H1 (cell line): ENCODE measurements at regions not wholly inside any gene's neighbourhood (a gene's known extent, or its start where the extent isn't known, plus 50 kb on each side); places are given as distances from the start of the nearest gene placed in this dataset.

Experiments used
- CTCF ChIA-PET: fragments of 300-600 bp; sonication (Branson Sonifier 250); formaldehyde crosslinking; loops from one replicate; lab custom pipeline; 2021; ENCODE audit not compliant: partially characterized antibody; lab: Charles Lee
- POLR2A ChIA-PET: fragments of 300-600 bp; sonication (Branson Sonifier 250); formaldehyde crosslinking; loops from one replicate; lab custom pipeline; 2021; ENCODE audit warnings: inconsistent platforms; ENCODE audit not compliant: partially characterized antibody; lab: Charles Lee
- DNase-seq, 2 experiments: peaks; one replicate each; pipeline versions ENCODE4 v3.0.0 to v3.0.0-alpha.2; 2010 to 2022; ENCODE audit warnings: low spot score in 2 of 2, low read depth in 1 of 2, mixed read lengths in 1 of 2
- FAIRE-seq: peaks from 2 replicates; lab custom pipeline; 2011; peaks lifted over from hg19 to GRCh38; lab: Jason Lieb, UNC
- H2AFZ ChIP-seq: 2 replicates; pipeline ENCODE4 v1.8.1; 2012; ENCODE audit warnings: low read length, inconsistent platforms
- H2AK5ac ChIP-seq: 2 replicates; pipeline ENCODE4 v1.6.1; 2013; ENCODE audit warnings: low read depth, low read length
- H2BK120ac ChIP-seq: replicated peaks from 2 replicates; pipeline ENCODE3; 2013; ENCODE audit warnings: low read depth, low read length, inconsistent platforms
- H2BK12ac ChIP-seq: 2 replicates; pipeline ENCODE4 v1.6.1; 2013; ENCODE audit warnings: low read depth, low read length
- H2BK15ac ChIP-seq: 2 replicates; pipeline ENCODE4 v1.6.1; 2013; ENCODE audit warnings: low read length
- H2BK20ac ChIP-seq: 2 replicates; pipeline ENCODE4 v1.6.1; 2013; ENCODE audit warnings: low read length
- H2BK5ac ChIP-seq: 2 replicates; pipeline ENCODE4 v1.6.1; 2013; ENCODE audit warnings: low read depth, low read length
- H3K14ac ChIP-seq: 2 replicates; pipeline ENCODE4 v1.6.1; 2013; ENCODE audit warnings: inconsistent platforms; ENCODE audit not compliant: insufficient read length
- H3K18ac ChIP-seq: 2 replicates; pipeline ENCODE4 v1.6.1; 2013; ENCODE audit warnings: low read length; ENCODE audit errors: extremely low read depth
- H3K23ac ChIP-seq: 2 replicates; pipeline ENCODE4 v1.6.1; 2013; ENCODE audit warnings: inconsistent platforms; ENCODE audit not compliant: insufficient read length
- H3K23me2 ChIP-seq: 2 replicates; pipeline ENCODE4 v1.6.1; 2013; ENCODE audit warnings: low read depth, low read length
- H3K27ac ChIP-seq: 2 replicates; pipeline ENCODE4 v1.6.1; 2011; ENCODE audit warnings: low read depth, low read length, inconsistent platforms
- H3K27me3 ChIP-seq, 4 experiments: replicated peaks in 1 of 4; 1 replicate in 1 of 4; 2 replicates in 3 of 4; pipeline versions ENCODE4 v1.6.1 to v1.8.1; 2011 to 2013; ENCODE audit warnings: low read length in 3 of 4, mild to moderate bottlenecking in 3 of 4, inconsistent platforms in 2 of 4, mixed read lengths in 2 of 4, moderate library complexity in 1 of 4; ENCODE audit not compliant: control insufficient read depth in 3 of 4, insufficient read depth in 3 of 4; ENCODE audit errors: extremely low read depth in 1 of 4
- H3K36me3 ChIP-seq, 4 experiments: 2 replicates each; pipeline versions ENCODE4 v1.6.1 to v1.8.1; 2011 to 2013; ENCODE audit warnings: mild to moderate bottlenecking in 4 of 4, low read length in 3 of 4, moderate library complexity in 2 of 4, control low read depth in 1 of 4, inconsistent platforms in 1 of 4; ENCODE audit not compliant: insufficient read depth in 4 of 4, control insufficient read depth in 2 of 4
- H3K4ac ChIP-seq: replicated peaks from 2 replicates; pipeline ENCODE3; 2013; ENCODE audit warnings: low read length, low read depth, mixed read lengths, inconsistent platforms; ENCODE audit not compliant: insufficient read length
- H3K4me1 ChIP-seq, 4 experiments: replicated peaks in 1 of 4; 1 replicate in 1 of 4; 2 replicates in 3 of 4; pipeline versions ENCODE4 v1.6.1 to v1.8.1; 2011 to 2013; ENCODE audit warnings: low read length in 3 of 4, inconsistent platforms in 2 of 4, mixed read lengths in 1 of 4; ENCODE audit not compliant: insufficient read depth in 4 of 4, control insufficient read depth in 3 of 4
- H3K4me2 ChIP-seq, 2 experiments: 2 replicates each; pipeline versions ENCODE4 v1.6.1 to v1.8.1; 2011 to 2013; ENCODE audit warnings: low read depth in 2 of 2, low read length in 2 of 2, control low read depth in 1 of 2, inconsistent platforms in 1 of 2, mild to moderate bottlenecking in 1 of 2; ENCODE audit not compliant: insufficient read depth in 1 of 2
- H3K4me3 ChIP-seq, 4 experiments: fragments of 200-600, 300-600 bp in 1 of 4; sonication (generic), shearing (Covaris generic), sonication (Bioruptor Twin) in 1 of 4; 2 replicates each; pipeline versions ENCODE4 v1.5.1 to v1.8.1; 2011 to 2016; ENCODE audit warnings: low read length in 4 of 4, low read depth in 3 of 4, control low read depth in 2 of 4, inconsistent platforms in 2 of 4, mild to moderate bottlenecking in 2 of 4, mixed read lengths in 1 of 4, moderate library complexity in 1 of 4; ENCODE audit not compliant: insufficient read depth in 2 of 4; ENCODE audit errors: extremely low read depth in 1 of 4
- H3K56ac ChIP-seq: replicated peaks from 2 replicates; pipeline ENCODE3; 2013; ENCODE audit warnings: low read depth, mild to moderate bottlenecking, mixed read lengths, low read length, inconsistent platforms; ENCODE audit not compliant: insufficient read length
- H3K79me1 ChIP-seq: 2 replicates; pipeline ENCODE4 v1.6.1; 2013; ENCODE audit warnings: low read depth, low read length, control low read depth
- H3K79me2 ChIP-seq, 2 experiments: 2 replicates each; pipeline versions ENCODE4 v1.6.1 to v1.8.1; 2012 to 2013; ENCODE audit warnings: low read length in 2 of 2, mild to moderate bottlenecking in 2 of 2, inconsistent platforms in 1 of 2; ENCODE audit not compliant: insufficient read depth in 2 of 2, control insufficient read depth in 1 of 2
- H3K9ac ChIP-seq, 4 experiments: replicated peaks in 1 of 4; 1 replicate in 1 of 4; 2 replicates in 3 of 4; pipeline versions ENCODE4 v1.6.1 to v1.8.1; 2011 to 2013; ENCODE audit warnings: low read depth in 3 of 4, low read length in 3 of 4, control low read depth in 2 of 4, mild to moderate bottlenecking in 2 of 4, moderate library complexity in 2 of 4, inconsistent platforms in 1 of 4; ENCODE audit errors: extremely low read depth in 1 of 4
- H3K9me3 ChIP-seq, 2 experiments: 2 replicates each; pipeline versions ENCODE4 v1.6.1 to v1.8.1; 2012 to 2013; ENCODE audit warnings: mild to moderate bottlenecking in 2 of 2, moderate library complexity in 2 of 2, control low read depth in 1 of 2, inconsistent platforms in 1 of 2, low read depth in 1 of 2, low read length in 1 of 2, mixed read lengths in 1 of 2; ENCODE audit not compliant: insufficient read depth in 2 of 2
- H4K20me1 ChIP-seq, 2 experiments: replicated peaks in 1 of 2; 2 replicates each; pipeline versions ENCODE3 to v1.8.1; 2011 to 2013; ENCODE audit warnings: inconsistent platforms in 2 of 2, low read length in 2 of 2, mild to moderate bottlenecking in 1 of 2; ENCODE audit not compliant: insufficient read depth in 2 of 2, control insufficient read depth in 1 of 2
- H4K5ac ChIP-seq: 2 replicates; pipeline ENCODE4 v1.6.1; 2013; ENCODE audit warnings: low read length, low read depth, mixed read lengths, inconsistent platforms; ENCODE audit not compliant: insufficient read length
- H4K8ac ChIP-seq: 2 replicates; pipeline ENCODE4 v1.8.0; 2013; ENCODE audit warnings: mild to moderate bottlenecking, moderate library complexity, low read length, inconsistent platforms; ENCODE audit not compliant: insufficient read depth; ENCODE audit errors: extremely low read depth
- H4K91ac ChIP-seq: replicated peaks from 2 replicates; pipeline ENCODE3; 2013; ENCODE audit warnings: low read length, mixed read lengths, inconsistent platforms; ENCODE audit not compliant: insufficient read length
- CREB1 ChIP-seq: IDR thresholded peaks from 2 replicates; pipeline ENCODE4 v1.6.1; 2012; ENCODE audit warnings: inconsistent platforms
- KDM1A ChIP-seq: fragments of 200-600, 300-600 bp; sonication (generic); IDR thresholded peaks from 2 replicates; pipeline ENCODE4 v1.7.1; 2016; ENCODE audit warnings: mild to moderate bottlenecking, low read length, borderline replicate concordance
- SAP30 ChIP-seq: fragments of 300-600 bp; sonication (generic); IDR thresholded peaks from 2 replicates; pipeline ENCODE4 v1.7.1; 2012; ENCODE audit warnings: low read length, moderate library complexity, mild to moderate bottlenecking, inconsistent platforms; ENCODE audit not compliant: insufficient read depth, insufficient replicate concordance
- SUZ12 ChIP-seq: fragments of 200-600 bp; sonication (generic); IDR thresholded peaks from 2 replicates; pipeline ENCODE4 v1.6.1; 2012; ENCODE audit warnings: mild to moderate bottlenecking, inconsistent platforms, low read length, moderate library complexity, mixed read lengths
- TAF1 ChIP-seq: IDR thresholded peaks from 2 replicates; pipeline ENCODE4 v1.6.1; 2011; ENCODE audit warnings: mild to moderate bottlenecking, low read depth, low read length
- TBP ChIP-seq: IDR thresholded peaks from 2 replicates; pipeline ENCODE4 v1.6.1; 2011; ENCODE audit warnings: low read depth, low read length, improper control_type of control experiment
- WGBS, 2 experiments: shearing (Covaris generic) in 1 of 2; methylation state at CpG; one replicate each; pipeline versions ENCODE4 v1.1.6 to v1.1.7; 2013 to 2015; ENCODE audit warnings: low lambda C conversion rate in 2 of 2, mixed read lengths in 2 of 2, inconsistent platforms in 1 of 2, low coverage in 1 of 2, missing lambda C conversion rate in 1 of 2; ENCODE audit not compliant: insufficient replicate concordance in 2 of 2, insufficient coverage in 1 of 2, insufficient read length in 1 of 2; ENCODE audit errors: extremely low coverage in 1 of 2, missing lambda C conversion rate in 1 of 2; 5-methylcytosine and 5-hydroxymethylcytosine counted together
- TF ChIP-seq, protein P1 (sequence below): IDR thresholded peaks from 2 replicates; pipeline ENCODE4 v1.6.1; 2011; ENCODE audit warnings: low read depth, mild to moderate bottlenecking, low read length; ENCODE audit not compliant: insufficient read depth

DNA sequence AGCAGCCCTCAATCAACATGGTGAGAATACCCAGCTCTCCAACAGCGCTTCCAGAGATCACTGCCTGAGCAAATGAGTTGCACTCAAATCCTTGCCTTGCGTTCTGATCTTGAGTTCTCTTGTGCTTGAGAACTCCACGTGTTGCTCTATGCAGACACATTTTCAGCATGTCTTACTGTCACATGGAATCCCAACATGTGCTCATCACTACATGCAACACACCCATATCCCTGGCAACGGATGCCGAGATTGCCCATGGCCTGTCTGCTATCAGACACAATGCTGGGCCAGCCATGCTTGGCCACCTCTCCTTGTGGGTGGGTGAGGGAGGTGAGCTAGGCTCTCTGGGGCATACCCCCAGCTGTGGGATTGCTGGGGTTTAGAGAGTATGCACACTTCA, 91.9 kb upstream of the LDAH start:
- ChIA-PET POLR2A (no interaction called here), CTCF (interaction anchor here (1.0 to 3.0 kb wide), 4 partner anchors 9 to 253 kb away, joined by 4 to 11 read pairs (median 4); no protein-coding TSS in a partner anchor)
- no peak overlapping the region for H4K8ac ChIP-seq
- H2BK20ac ChIP-seq: no peak overlapping the region
- H3K36me3 ChIP-seq: no peaks in the 10 kb centered on the region
- no peak overlapping the region for H2BK120ac ChIP-seq
- H3K4me2 ChIP-seq: no peak overlapping the region
- DNase-seq: no peak
- no peaks in the 10 kb centered on the region for H3K79me2 ChIP-seq
- H3K9ac ChIP-seq: no peak overlapping the region
- H3K23ac ChIP-seq: no peak overlapping the region
- H2AFZ ChIP-seq: no peak overlapping the region
- H3K27ac ChIP-seq: no peak overlapping the region
- no peak overlapping the region for H4K5ac ChIP-seq
- no peak overlapping the region for H2BK15ac ChIP-seq
- no peak overlapping the region for H3K14ac ChIP-seq
- H3K4me3 ChIP-seq: no peak overlapping the region
- no peaks in the 10 kb centered on the region; a peak in 1 of 4 replicates for H3K9me3 ChIP-seq
- H4K91ac ChIP-seq: no peak overlapping the region
- H3K79me1 ChIP-seq: no peaks in the 10 kb centered on the region
- H3K23me2 ChIP-seq: no peaks in the 10 kb centered on the region; the same call in 1 of the 2 replicates
- H3K56ac ChIP-seq: no peak overlapping the region
- FAIRE-seq: no peak
- H4K20me1 ChIP-seq: no peaks in the 10 kb centered on the region
- H3K27me3 ChIP-seq: no peaks in the 10 kb centered on the region
- H2BK5ac ChIP-seq: no peak overlapping the region
- no peak overlapping the region for H2BK12ac ChIP-seq
- peaks cover 0 to 2% (median 0%) of the 10 kb centered on the region in 4 experiments; a peak in 1 of 7 replicates for H3K4me1 ChIP-seq
- WGBS, 2 experiments: 86% methylated on average over 5 of the region's 5 CpGs; no CpG with 5 or more reads in 1 of the 2 experiments
- no peak overlapping the region for H3K4ac ChIP-seq
- H3K18ac ChIP-seq: no peak overlapping the region
- no peak overlapping the region for H2AK5ac ChIP-seq
- TF ChIP-seq TBP (no peak), KDM1A (no peak), SUZ12 (no peak), CREB1 (no peak), TAF1 (no peak), SAP30 (no peak)
- TF ChIP-seq, protein P1, sequence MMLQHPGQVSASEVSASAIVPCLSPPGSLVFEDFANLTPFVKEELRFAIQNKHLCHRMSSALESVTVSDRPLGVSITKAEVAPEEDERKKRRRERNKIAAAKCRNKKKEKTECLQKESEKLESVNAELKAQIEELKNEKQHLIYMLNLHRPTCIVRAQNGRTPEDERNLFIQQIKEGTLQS: no peak
